GM19043 (cell line): ENCODE measurements at regions not wholly inside any gene's neighbourhood (a gene's known extent, or its start where the extent isn't known, plus 50 kb on each side); places are given as distances from the start of the nearest gene placed in this dataset.

Experiments used
- ATAC-seq: cut with Tn5 transposase; IDR thresholded peaks from one replicate; pipeline ENCODE4 v1.9.1; 2021; ENCODE audit warnings: low read depth; ENCODE audit not compliant: unreplicated experiment

- ATAC-seq: no peak
These were observed 64.3 kb downstream of the DMRTA2 start for GRCh38 chr1:50358962-50359361.

GRCh38 chr1:50357186-50357585, 66.1 kb downstream of the DMRTA2 start:
- ATAC-seq: no peak

GRCh38 chr1:50354813-50355212, 68.4 kb downstream of the DMRTA2 start:
- ATAC-seq: no peak

GRCh38 chr1:50352428-50352827, 70.8 kb downstream of the DMRTA2 start:
- no peak for ATAC-seq

- no peak for ATAC-seq
These were observed 72.4 kb downstream of the DMRTA2 start for GRCh38 chr1:50350868-50351267.

GRCh38 chr1:50350421-50350820, 72.8 kb downstream of the DMRTA2 start:
- no peak for ATAC-seq

DNA sequence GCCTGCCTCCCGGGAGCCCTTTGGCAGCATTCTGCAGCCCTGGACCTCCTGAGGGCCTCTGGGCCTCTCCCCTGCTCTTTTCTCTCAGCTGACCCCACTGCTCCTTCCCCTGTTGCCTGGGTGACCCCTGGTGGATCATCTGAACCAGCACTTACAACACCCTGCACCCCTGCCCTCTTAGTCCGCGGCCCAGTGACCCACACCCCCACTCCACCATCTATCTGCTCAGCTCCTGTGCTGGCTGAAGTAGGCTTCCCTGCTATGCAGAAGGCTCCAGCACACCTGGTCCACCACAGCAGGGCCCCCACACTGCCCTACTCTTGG, 74.0 kb downstream of the DMRTA2 start:
- no peak for ATAC-seq

DNA sequence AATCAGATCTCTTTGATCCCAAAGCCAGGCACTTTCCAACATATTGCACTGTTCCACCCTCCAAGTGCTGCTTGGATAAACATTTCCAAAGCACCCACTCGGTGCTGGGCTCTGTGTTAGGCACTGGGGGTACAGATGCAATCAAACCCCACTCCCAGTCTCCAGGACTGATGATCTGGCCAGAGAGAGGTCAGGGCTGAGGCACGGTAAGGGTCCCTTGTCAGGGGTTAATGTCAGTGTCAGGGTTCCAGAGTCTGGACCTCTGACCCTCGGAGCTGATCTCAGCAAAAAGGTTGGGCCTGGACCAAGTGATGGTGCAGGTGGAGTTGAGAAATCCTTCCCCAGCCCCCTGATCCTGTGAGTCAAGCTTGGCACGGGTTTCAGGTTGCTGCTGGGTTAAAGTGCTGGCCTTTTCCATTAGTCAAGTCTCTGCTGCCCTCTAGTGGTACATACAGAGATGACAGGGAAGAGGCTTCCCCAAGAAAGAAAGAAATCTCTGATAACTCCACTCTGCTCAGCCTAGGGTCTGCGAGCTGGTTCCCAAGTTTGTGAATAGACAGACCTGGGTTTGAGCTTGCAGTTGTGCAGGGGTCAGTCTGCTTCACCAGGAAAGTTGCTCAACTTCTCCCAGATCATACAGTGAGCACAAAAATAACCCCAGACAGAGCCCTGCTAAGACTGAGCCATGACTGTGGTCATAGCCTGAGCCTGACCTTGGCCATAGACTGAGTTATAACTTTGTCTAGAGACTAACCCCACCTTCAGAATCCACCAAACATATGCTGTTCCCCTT, 74.6 kb downstream of the DMRTA2 start:
- no peak for ATAC-seq

DNA sequence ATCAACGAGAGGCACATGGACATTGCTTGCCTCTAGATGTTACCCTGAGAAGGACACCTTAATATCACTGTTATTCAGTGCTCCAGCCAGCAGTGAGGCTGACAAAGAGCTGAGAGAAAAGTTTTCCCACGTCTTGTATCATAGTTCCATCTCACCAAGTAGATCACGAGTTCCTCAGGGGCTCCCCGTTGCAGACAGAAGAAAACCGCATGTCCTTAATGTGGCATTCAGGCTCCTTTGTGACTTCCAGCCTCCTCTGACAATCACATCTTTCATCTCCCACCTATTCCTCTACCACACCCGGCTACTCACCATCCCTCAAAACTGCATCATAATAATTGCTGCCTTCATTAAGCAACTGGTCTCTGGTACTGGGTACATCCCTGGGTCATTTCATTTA, 75.3 kb downstream of the DMRTA2 start:
- no peak for ATAC-seq

- ATAC-seq: no peak
These were observed 76.6 kb downstream of the DMRTA2 start for GRCh38 chr1:50346621-50347020.

DNA sequence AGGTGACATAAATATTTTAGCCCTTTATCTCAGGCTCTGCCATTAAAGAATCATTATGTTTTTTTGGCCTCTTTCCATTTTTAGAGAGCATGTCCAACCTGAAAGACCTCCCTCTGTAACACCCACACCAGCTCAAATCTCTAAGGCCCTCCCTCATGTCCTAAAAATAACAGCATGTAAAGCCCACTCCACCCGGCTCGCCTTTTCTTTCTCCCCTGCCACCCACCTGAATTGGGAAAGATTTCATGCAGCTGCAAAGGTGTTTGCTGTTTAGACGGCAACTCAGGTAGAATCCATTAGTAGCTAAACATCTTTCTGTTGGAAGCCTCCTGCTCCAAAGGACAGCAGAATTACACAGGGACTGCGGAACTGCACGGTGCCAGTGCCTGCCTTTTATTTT, 79.9 kb downstream of the DMRTA2 start:
- ATAC-seq: no peak

DNA sequence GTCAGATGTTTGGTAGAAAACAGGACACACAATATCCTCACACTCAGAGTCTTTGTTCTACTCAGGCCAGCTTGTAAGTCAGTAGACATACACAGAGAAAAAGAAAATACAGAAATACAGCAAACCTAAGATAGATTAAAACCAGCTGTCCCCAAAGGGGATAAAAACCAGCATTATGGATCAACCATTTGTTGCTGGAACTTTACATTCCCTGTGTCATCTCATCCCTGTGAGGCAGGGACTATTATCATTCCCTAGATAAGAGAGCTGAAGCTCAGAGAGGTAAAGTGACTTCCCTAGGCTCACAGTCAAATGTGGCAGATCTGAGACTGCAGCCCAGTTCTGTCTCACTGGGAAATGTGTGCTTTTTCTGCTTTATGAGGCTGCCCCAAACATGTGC, 80.7 kb downstream of the DMRTA2 start:
- no peak for ATAC-seq

GRCh38 chr1:50335036-50335435, 88.2 kb downstream of the DMRTA2 start:
- no peak for ATAC-seq

DNA sequence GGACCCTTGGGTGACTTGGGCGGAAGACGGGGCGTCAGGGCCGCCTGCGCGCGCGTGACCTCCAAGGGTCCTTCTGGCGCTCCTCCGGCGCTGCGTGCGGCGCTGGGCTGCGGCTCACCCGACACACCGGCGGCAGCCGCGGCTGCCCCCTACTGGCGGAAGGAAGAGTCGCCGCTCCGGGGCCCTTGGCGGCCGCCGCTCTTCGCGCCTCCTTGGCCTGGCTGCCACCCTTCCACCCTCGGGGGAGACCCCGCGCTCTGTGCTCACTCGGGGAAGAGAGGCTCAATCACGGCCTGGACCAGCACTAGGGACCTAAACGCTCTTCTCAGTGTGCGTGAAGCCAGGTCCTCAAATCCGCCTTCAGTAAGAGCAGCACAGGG, 89.7 kb downstream of the DMRTA2 start:
- ATAC-seq: peak; percentile 64

DNA sequence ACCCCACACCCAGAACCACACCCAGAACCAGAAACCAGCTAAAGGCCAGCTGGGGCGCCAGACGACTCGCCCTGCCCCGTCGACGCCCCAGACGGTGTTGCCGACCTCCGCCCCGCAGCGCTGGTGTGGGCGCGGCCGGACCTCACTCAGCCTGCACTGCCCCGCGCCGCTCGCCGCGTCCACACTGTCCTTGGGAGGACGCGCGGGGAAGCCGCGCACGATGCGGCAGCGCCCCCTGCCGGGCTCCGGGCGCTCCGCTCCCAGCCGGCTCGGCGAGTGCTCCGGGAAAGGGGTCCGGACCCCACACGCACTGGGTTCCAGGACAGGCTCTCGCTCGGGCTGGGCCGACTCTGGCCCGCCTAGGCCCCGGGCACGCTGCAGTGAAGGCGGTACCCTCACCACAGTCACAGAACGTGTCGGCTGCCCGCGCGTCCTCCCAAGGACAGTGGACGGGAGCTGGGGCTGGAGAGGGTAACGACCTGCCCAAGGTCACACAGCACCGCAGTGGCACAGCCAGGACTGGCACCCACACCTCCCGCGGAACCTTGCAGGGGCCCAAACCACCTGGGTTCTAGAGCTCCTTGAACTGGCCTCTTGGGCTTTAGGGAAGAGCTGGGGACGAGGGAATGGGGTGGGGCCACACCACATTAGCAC, 90.2 kb downstream of the DMRTA2 start:
- ATAC-seq: peak; percentile 78

DNA sequence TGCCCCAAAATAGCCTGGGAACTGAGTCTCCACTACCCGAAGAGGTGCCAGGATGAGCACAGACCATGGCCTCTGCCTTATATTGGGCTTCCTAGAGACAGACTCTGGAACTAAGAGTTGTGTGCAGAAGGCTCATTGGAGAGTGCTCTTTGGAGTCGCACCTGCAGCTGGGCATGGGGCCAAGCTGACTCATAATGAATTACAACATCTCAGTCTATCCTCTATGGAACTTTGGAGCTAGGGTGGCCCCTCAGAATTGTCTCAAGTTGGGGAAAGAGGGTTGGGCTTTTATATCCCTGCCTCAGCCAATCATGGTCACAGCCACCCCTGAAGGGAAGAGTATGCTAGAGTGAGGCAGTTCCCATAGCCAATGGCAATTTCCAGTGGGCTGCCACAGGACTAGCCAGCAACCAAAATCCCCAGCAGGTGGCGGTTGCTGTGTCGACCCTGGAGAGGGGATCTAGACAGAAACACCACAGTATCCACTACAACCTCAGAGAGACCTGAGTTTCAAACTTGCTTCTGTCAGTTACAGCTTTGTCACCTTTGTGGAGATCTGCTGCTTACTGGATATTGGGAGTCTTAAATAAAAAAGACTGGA, 93.8 kb downstream of the DMRTA2 start:
- ATAC-seq: no peak

DNA sequence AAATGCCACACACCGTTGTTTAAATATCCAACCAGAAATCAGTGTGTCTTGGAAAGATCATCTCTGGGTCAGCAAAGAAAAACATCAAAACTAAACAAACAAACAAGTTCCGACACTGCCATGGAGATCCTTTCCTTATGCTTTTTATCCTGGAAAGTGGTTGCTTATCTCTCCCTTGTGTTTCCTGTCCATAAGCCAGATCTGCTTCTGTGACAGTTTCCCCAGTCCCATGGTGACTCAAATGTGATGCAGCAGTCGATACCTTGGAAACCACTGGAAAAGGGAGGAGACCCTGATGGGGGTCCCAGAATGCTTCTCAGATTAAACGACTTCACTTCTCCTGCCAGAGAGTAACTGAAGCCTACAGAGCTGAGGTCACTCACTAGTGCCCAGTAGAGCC, 94.7 kb downstream of the DMRTA2 start:
- ATAC-seq: no peak

DNA sequence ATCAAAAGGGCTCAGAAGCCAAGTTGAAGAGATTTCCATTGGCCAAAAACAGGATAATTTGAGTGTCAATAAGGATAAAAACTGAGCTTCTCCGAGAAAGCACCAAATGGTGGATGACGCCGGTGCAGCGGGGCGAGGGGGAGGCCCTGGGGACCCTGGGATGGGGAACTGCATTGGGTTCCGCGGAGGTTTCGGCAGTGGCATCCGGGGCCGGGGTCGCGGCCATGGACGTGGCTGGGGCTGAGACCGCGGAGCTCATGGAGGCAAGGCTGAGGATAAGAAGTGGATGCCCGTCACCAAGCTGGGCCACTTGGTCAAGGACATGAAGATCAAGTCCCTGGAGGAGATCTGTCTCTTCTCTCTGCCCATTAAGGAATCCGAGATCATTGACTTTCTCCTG, 97.2 kb downstream of the DMRTA2 start:
- ATAC-seq: no peak

DNA sequence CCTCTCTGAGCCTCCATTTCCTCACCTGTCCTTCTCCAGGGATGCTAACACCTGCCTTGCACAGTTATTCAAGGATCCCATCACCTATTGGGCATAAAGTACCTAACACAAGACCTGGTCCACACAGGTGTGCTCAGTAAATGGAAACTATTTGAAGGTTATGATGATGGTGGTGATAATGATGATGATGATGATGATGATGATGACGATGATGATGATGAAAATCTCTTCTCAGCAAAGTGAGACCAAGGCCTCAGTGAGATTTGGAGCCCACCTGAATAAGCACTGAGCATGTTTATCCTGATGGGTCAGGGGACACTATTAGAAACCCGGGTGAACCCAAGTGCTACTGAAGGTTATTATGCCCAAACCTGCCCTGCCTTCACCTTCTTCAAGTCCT, 100.7 kb downstream of the DMRTA2 start:
- ATAC-seq: no peak

- no peak for ATAC-seq
These were observed 104.8 kb downstream of the DMRTA2 start for GRCh38 chr1:50318428-50318827.

GRCh38 chr1:50308878-50309277, 114.4 kb downstream of the DMRTA2 start:
- no peak for ATAC-seq

GRCh38 chr1:50305808-50306207, 117.4 kb downstream of the DMRTA2 start:
- ATAC-seq: no peak
